GM15510 (cell line): ENCODE measurements at regions not wholly inside any gene's neighbourhood (a gene's known extent, or its start where the extent isn't known, plus 50 kb on each side); places are given as distances from the start of the nearest gene placed in this dataset.

Experiments used
- POLR2A ChIP-seq: IDR thresholded peaks from 3 replicates; pipeline ENCODE4 v1.6.1; 2011; ENCODE audit warnings: borderline replicate concordance; ENCODE audit not compliant: insufficient read length; ENCODE audit errors: extremely low read depth

DNA sequence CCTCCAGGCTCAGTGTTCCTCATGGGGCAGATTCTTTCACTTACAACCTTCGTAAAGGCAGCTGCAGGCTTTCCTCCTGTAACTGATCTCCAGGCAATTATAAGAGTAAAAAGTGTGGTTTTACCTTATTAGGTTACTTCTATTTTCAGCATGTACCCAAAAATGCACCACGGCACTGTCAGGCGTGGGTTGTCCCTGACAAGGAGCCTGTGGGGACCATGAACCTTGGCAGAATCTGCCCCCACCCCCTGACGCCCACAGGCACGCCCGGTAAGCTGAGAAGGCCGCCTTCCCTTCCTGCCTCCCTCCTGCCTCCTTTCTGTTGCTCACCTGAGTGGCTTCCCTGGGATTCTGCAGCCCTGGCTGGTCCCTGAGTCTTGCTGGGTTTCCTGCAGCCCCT, 1383.3 kb downstream of the TBC1D22A start:
- TF ChIP-seq POLR2A: no peak

DNA sequence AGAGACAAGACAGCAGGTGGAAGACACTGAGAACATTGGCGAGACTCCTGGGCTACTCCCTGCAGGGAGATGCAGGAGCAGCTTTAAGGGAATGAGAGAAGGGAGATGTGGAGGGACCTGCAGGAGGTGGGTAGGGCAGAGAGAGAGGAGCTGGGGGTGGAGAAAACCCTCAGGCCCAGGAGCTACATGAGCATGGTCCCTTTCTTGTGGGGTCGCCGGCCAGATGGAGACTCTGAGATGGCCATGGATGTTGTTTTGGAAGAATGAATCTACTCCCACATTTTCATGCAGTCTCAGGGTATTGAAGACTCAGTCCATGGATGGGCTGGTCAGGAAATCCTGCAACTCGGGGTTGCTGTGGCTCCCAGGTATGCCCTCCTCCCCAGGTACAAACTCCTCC, 1381.9 kb downstream of the TBC1D22A start:
- no peak for TF ChIP-seq POLR2A

DNA sequence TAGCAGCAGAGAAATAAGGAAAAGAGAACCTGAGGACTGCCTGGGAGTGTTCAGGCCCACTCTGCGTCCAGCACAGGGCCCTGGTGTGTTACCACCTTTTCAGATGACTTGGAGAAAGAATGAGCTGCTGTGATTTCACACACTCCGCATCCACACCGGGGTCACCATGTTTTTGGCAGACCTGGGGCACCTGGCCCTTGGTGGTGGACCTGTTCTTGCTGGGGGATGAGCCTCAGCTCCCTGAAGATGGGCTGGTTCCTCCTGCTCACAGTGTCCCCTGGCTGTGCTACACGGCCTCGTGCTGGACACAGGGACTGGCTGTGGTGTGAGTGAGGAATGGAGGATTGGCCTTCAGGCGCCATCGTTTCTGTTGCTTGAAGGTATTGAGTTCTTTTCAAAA, 1381.4 kb downstream of the TBC1D22A start:
- no peak for TF ChIP-seq POLR2A

GRCh38 chr22:48142388-48142787, 1379.9 kb downstream of the TBC1D22A start:
- TF ChIP-seq POLR2A: no peak

- no peak for TF ChIP-seq POLR2A
These were observed 1378.9 kb downstream of the TBC1D22A start for GRCh38 chr22:48141301-48141700.

GRCh38 chr22:48140261-48140813, 1377.9 kb downstream of the TBC1D22A start:
- TF ChIP-seq POLR2A: no peak

- TF ChIP-seq POLR2A: no peak
These were observed 1377.3 kb downstream of the TBC1D22A start for GRCh38 chr22:48139776-48140175.

DNA sequence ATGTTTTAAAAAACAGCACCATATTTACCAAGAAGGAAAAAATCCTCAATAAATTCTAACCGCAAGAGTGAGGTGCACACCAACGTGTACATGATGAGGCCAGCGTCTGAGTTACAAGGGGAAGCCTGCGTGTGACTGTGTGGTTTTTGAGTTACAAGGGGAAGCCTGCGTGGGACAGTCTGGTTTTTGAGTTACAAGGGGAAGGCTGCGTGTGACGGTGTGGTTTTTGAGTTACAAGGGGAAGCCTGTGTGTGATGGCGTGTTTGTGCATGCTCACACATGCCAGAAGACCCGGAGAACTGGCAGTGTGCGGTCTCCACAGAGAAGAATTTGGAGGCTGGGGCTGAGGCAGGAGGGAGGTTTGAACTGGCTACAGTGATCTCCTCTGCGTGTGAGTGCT, 1376.4 kb downstream of the TBC1D22A start:
- TF ChIP-seq POLR2A: no peak

DNA sequence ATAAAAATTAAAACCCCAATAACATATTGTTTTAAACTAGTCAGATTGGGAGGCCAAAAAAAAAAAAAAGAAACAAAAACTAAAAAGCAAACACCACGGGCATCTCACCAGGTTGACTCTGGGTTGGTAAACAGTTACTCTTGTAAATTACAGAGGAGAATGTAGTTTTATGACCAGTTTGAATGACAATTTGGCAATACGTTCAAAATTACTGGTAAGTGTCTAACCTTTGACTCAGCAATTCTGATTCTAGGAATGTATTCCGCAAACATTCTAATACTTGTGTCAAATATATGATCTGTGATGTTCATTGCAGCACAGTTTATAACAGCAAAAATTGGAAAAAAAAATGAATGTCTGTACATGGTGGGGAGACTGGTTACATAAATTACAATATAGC, 1376.0 kb downstream of the TBC1D22A start:
- no peak for TF ChIP-seq POLR2A

GRCh38 chr22:48137640-48138039, 1375.2 kb downstream of the TBC1D22A start:
- no peak for TF ChIP-seq POLR2A

- no peak for TF ChIP-seq POLR2A
These were observed 1373.1 kb downstream of the TBC1D22A start for GRCh38 chr22:48135592-48135991.

DNA sequence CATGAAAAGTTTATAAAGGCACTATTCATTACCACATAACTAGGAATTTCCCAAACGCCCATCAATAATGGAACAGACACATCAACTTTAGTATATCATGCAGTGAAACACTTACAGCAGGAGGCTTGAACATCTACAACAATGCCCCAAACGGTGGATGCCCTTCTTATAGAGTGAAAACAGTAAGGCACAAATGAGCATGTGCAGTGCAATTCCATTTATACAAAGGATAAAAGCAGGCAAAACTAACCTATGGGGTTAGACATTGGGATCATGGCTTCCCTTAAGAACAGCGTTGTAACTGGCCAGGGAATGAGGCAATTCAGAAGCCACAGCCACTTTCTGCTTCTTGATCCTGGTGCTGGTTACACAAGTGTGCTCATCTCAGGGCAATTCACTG, 1363.0 kb downstream of the TBC1D22A start:
- TF ChIP-seq POLR2A: no peak

- no peak for TF ChIP-seq POLR2A
These were observed 1359.5 kb downstream of the TBC1D22A start for GRCh38 chr22:48121984-48122383.

- no peak for TF ChIP-seq POLR2A
These were observed 1356.2 kb downstream of the TBC1D22A start for GRCh38 chr22:48118654-48119053.

- TF ChIP-seq POLR2A: no peak
These were observed 1354.4 kb downstream of the TBC1D22A start for GRCh38 chr22:48116871-48117270.

- no peak for TF ChIP-seq POLR2A
These were observed 1350.5 kb downstream of the TBC1D22A start for GRCh38 chr22:48112687-48113521.
